Loucy (cell line): ENCODE measurements at regions not wholly inside any gene's neighbourhood (a gene's known extent, or its start where the extent isn't known, plus 50 kb on each side); places are given as distances from the start of the nearest gene placed in this dataset.
"Not testable (repeated sequence)": the region's sequence is repeated elsewhere in the genome, so short reads cannot be mapped to it uniquely, and the experiment has no call there.

Experiments used
- H2AFZ ChIP-seq: fragments of 200-600 bp; sonication (generic); 2 replicates; pipeline ENCODE4 v1.6.0; 2016; ENCODE audit warnings: antibody characterized with exemption, mild to moderate bottlenecking, low read length, moderate library complexity
- H3F3A ChIP-seq: fragments of 200-600 bp; 2 replicates; pipeline ENCODE4 v1.6.0; 2016; ENCODE audit warnings: antibody characterized with exemption, low read depth, mild to moderate bottlenecking
- H3K27me3 ChIP-seq: fragments of 200-600 bp; sonication (generic); 2 replicates; pipeline ENCODE4 v1.6.1; 2014; ENCODE audit warnings: low read length, mild to moderate bottlenecking; ENCODE audit not compliant: insufficient read depth, poor library complexity, severe bottlenecking
- H3K36me3 ChIP-seq: fragments of 200-600 bp; sonication (generic); 2 replicates; pipeline ENCODE4 v1.6.1; 2016; ENCODE audit warnings: low read length; ENCODE audit not compliant: insufficient read depth
- H3K4me1 ChIP-seq: fragments of 200-600 bp; sonication (generic); 2 replicates; pipeline ENCODE4 v1.5.1; 2014; ENCODE audit warnings: low read length, mild to moderate bottlenecking; ENCODE audit not compliant: insufficient read depth, poor library complexity, severe bottlenecking
- H3K4me2 ChIP-seq: fragments of 200-600 bp; sonication (generic); 2 replicates; pipeline ENCODE4 v1.6.0; 2014; ENCODE audit warnings: antibody characterized with exemption, low read length, low read depth, mild to moderate bottlenecking; ENCODE audit not compliant: poor library complexity, severe bottlenecking
- H3K4me3 ChIP-seq: fragments of 200-600 bp; sonication (generic); 2 replicates; pipeline ENCODE4 v1.5.1; 2014; ENCODE audit warnings: low read length, mild to moderate bottlenecking, mixed read lengths; ENCODE audit not compliant: poor library complexity, severe bottlenecking
- H3K79me2 ChIP-seq: fragments of 200-600 bp; sonication (generic); 2 replicates; pipeline ENCODE4 v1.6.1; 2014; ENCODE audit warnings: low read length; ENCODE audit not compliant: insufficient read depth
- H3K9ac ChIP-seq: fragments of 200-600 bp; sonication (generic); 2 replicates; pipeline ENCODE4 v1.6.0; 2014; ENCODE audit warnings: mild to moderate bottlenecking, low read depth, low read length, moderate library complexity; ENCODE audit not compliant: poor library complexity, severe bottlenecking
- H3K9me2 ChIP-seq: fragments of 200-600 bp; sonication (generic); replicated peaks from 2 replicates; pipeline ENCODE4 v1.6.1; 2016; ENCODE audit warnings: low read depth, low read length, mixed read lengths
- H3K9me3 ChIP-seq: fragments of 200-600 bp; sonication (generic); 2 replicates; pipeline ENCODE4 v1.6.1; 2014; ENCODE audit warnings: mild to moderate bottlenecking, antibody characterized with exemption, low read length, low read depth; ENCODE audit not compliant: insufficient read depth
- H4K20me1 ChIP-seq: fragments of 200-600 bp; sonication (generic); 2 replicates; pipeline ENCODE4 v1.6.0; 2014; ENCODE audit warnings: antibody characterized with exemption, low read length, mild to moderate bottlenecking; ENCODE audit not compliant: insufficient read depth, poor library complexity, severe bottlenecking
- EZH2phosphoT487 ChIP-seq: fragments of 200-600 bp; IDR thresholded peaks from 2 replicates; pipeline ENCODE4 v1.6.1; 2018; ENCODE audit warnings: antibody characterized with exemption, mild to moderate bottlenecking, moderate library complexity, borderline replicate concordance
- TF ChIP-seq, protein P1 (sequence below): fragments of 200-600 bp; sonication (generic); conservative IDR thresholded peaks from 2 replicates; pipeline ENCODE4 v1.5.1; 2014; ENCODE audit warnings: mild to moderate bottlenecking, antibody characterized with exemption, low read length

DNA sequence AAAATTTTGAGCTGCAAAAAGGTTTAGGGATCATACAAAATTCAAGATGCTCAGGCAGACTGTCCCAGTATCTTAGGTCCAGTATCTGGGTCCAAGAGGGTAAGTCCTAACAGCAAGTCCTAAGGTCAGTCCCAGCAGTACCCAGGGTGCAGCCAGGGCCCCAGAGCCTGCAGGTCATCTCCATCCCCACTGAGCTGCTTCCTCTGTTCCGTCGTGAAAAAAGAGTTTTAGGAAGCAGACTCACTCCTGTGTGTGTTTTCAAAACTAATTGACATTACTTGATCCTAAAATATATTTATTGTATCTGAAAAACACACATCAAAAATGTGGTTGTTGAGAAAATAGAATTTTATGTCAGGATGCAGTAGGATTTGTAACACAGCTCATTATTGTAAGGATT is 69.9 kb upstream of the ALKAL2 start:
- Histone ChIP-seq H3K27me3 (no peaks in the 10 kb centered on the region), H3K4me2 (no peak overlapping the region), H3K9me2 (no peaks in the 10 kb centered on the region), H3K9me3 (no peaks in the 10 kb centered on the region; the same call in 1 of the 2 replicates), H3K9ac (no peak overlapping the region), H2AFZ (no peak overlapping the region), H3K36me3 (no peaks in the 10 kb centered on the region), H3K4me3 (no peak overlapping the region), H3K4me1 (no peaks in the 10 kb centered on the region), H3F3A (no peaks in the 10 kb centered on the region), H4K20me1 (no peaks in the 10 kb centered on the region), H3K79me2 (no peaks in the 10 kb centered on the region)
- TF ChIP-seq EZH2phosphoT487: no peak
- TF ChIP-seq, protein P1, sequence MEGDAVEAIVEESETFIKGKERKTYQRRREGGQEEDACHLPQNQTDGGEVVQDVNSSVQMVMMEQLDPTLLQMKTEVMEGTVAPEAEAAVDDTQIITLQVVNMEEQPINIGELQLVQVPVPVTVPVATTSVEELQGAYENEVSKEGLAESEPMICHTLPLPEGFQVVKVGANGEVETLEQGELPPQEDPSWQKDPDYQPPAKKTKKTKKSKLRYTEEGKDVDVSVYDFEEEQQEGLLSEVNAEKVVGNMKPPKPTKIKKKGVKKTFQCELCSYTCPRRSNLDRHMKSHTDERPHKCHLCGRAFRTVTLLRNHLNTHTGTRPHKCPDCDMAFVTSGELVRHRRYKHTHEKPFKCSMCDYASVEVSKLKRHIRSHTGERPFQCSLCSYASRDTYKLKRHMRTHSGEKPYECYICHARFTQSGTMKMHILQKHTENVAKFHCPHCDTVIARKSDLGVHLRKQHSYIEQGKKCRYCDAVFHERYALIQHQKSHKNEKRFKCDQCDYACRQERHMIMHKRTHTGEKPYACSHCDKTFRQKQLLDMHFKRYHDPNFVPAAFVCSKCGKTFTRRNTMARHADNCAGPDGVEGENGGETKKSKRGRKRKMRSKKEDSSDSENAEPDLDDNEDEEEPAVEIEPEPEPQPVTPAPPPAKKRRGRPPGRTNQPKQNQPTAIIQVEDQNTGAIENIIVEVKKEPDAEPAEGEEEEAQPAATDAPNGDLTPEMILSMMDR: no peak

DNA sequence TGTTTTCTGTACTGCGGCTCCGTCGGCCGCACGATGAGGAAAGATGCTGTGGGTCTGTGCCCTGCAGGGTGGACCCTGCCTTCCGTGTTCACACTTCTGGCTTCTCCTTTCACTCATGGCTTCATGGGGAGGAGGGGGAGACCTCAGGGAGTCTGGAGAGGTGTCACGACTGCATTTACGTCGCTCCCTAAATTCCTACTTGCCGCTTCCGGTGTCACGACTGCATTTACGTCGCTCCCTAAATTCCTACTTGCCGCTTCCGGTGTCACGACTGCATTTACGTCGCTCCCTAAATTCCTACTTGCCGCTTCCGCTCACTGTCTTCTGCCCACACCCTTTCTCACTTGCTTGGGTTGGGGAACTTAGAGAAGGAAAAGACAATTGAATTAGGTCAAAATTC is 68.4 kb upstream of the ALKAL2 start:
- H3K9me3 ChIP-seq, H4K20me1 ChIP-seq, H3K36me3 ChIP-seq, H3K4me2 ChIP-seq, H3F3A ChIP-seq, H3K27me3 ChIP-seq, H3K79me2 ChIP-seq, H3K9me2 ChIP-seq, H3K4me3 ChIP-seq, H2AFZ ChIP-seq, H3K4me1 ChIP-seq, H3K9ac ChIP-seq: not testable (repeated sequence)

DNA sequence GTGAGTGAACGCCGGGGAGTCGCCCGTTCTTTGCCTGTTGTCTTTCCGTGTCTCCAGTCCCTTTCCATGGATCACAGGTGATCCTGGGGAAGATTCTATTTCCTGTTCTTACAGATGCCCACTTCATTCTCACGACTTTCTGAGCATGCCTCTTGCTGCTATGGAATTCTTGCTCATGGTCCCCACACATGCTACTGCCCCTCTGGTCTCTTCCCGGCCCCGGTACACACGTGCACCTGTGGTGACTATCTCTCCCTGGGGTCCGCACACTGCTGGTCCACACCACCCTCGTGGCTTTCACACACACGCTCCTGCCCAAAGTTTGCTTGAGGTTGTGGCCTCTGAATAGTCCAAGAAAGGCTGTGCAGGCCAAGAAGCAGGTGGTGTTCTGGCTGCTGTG is 67.9 kb upstream of the ALKAL2 start:
- Histone ChIP-seq H3K9ac (no peak overlapping the region), H4K20me1 (no peaks in the 10 kb centered on the region), H3K9me2 (no peaks in the 10 kb centered on the region), H3K9me3 (no peaks in the 10 kb centered on the region; the same call in 1 of the 2 replicates), H3K4me1 (no peaks in the 10 kb centered on the region), H3K27me3 (no peaks in the 10 kb centered on the region), H3K36me3 (no peaks in the 10 kb centered on the region), H3K79me2 (no peaks in the 10 kb centered on the region), H3F3A (no peaks in the 10 kb centered on the region), H3K4me2 (no peak overlapping the region), H3K4me3 (no peak overlapping the region), H2AFZ (no peak overlapping the region)
- TF ChIP-seq, protein P1: no peak
- no peak for TF ChIP-seq EZH2phosphoT487

DNA sequence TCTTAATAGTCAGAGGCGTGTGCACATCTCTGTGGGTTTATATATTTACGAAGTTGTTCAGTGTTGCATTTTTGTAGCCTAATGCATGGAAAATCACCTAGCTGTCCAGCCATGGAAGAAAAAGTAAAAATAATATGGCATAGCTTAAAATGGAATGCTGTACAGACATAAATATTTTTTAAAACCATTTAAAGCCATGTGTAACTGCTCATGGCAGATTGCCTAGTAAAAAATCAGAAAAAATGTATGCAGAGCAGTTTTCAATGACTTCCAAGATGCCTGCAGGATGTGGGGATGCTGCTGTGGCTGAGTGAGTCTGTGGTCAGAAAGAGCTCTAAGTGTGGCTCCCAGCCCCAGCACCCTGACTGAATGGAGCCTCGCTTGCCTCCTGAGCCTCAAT is 64.8 kb upstream of the ALKAL2 start:
- no peak overlapping the region for H3K4me3 ChIP-seq
- no peaks in the 10 kb centered on the region for H3K9me3 ChIP-seq
- TF ChIP-seq, protein P1: no peak
- no peak for TF ChIP-seq EZH2phosphoT487
- H3F3A ChIP-seq: no peaks in the 10 kb centered on the region
- no peaks in the 10 kb centered on the region for H3K4me1 ChIP-seq
- H3K79me2 ChIP-seq: no peaks in the 10 kb centered on the region
- H3K36me3 ChIP-seq: no peaks in the 10 kb centered on the region
- H3K9me2 ChIP-seq: no peaks in the 10 kb centered on the region
- H3K27me3 ChIP-seq: no peaks in the 10 kb centered on the region
- no peak overlapping the region for H3K4me2 ChIP-seq
- H3K9ac ChIP-seq: no peak overlapping the region
- H4K20me1 ChIP-seq: no peaks in the 10 kb centered on the region
- H2AFZ ChIP-seq: no peak overlapping the region
